ENCODE measurements at regions not wholly inside any gene's neighbourhood (a gene's known extent, or its start where the extent isn't known, plus 50 kb on each side); places are given as distances from the start of the nearest gene placed in this dataset.
"Not testable (repeated sequence)": the region's sequence is repeated elsewhere in the genome, so short reads cannot be mapped to it uniquely, and the experiment has no call there.

GRCh38 chrX:20680998-20681397, 414.3 kb upstream of the RPS6KA3 start:
- no peak for DNase-seq
- CTCF ChIA-PET = no interaction called here
- H3K4me1 Mint-ChIP-seq (ENCODE audit: low read depth) = no peaks in the 10 kb centered on the region
- no peak for ATAC-seq
- H3K36me3 Mint-ChIP-seq (ENCODE audit: low read depth) = no peaks in the 10 kb centered on the region
- no peak overlapping the region for H3K4me3 Mint-ChIP-seq
- H3K27ac Mint-ChIP-seq = no peak overlapping the region
- no peaks in the 10 kb centered on the region for H3K9me3 Mint-ChIP-seq (ENCODE audit: insufficient read depth)
- POLR2A ChIA-PET = no interaction called here
- peaks cover 5% of the 10 kb centered on the region for H3K27me3 Mint-ChIP-seq (ENCODE audit: low read depth)

- no peaks in the 10 kb centered on the region for H3K4me1 Mint-ChIP-seq (ENCODE audit: low read depth)
- H3K9me3 Mint-ChIP-seq (ENCODE audit: insufficient read depth) = no peaks in the 10 kb centered on the region
- ATAC-seq (no peak), DNase-seq (no peak)
- H3K27me3 Mint-ChIP-seq (ENCODE audit: low read depth) = no peaks in the 10 kb centered on the region
- POLR2A ChIA-PET = no interaction called here
- H3K4me3 Mint-ChIP-seq = no peak overlapping the region
- H3K36me3 Mint-ChIP-seq (ENCODE audit: low read depth) = no peaks in the 10 kb centered on the region
- CTCF ChIA-PET = no interaction called here
- no peak overlapping the region for H3K27ac Mint-ChIP-seq
Measured at GRCh38 chrX:20672476-20672875, 405.8 kb upstream of the RPS6KA3 start.

DNA sequence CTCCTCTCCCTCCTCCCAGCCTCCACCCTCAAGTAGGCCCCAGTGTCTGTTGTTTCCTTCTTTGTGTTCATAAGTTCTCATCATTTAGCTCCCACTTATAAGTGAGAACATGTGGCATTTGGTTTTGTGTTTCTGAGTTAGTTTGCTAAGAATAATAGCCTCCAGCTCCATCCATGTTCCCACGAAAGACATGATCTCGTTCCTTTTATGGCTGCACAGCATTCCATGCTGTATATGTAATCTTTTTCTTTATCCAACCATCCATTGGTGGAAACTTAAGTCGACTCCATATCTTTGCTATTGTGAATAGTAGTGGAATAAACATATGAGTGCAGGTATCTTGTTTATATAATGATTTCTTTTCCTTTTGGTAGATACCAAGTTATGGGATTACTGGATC, 405.0 kb upstream of the RPS6KA3 start:
- ATAC-seq; DNase-seq; POLR2A ChIA-PET; H3K9me3 Mint-ChIP-seq (ENCODE audit: insufficient read depth); H3K27me3 Mint-ChIP-seq (ENCODE audit: low read depth); H3K4me3 Mint-ChIP-seq; H3K27ac Mint-ChIP-seq; CTCF ChIA-PET; H3K36me3 Mint-ChIP-seq (ENCODE audit: low read depth); H3K4me1 Mint-ChIP-seq (ENCODE audit: low read depth): not testable (repeated sequence)

- Mint-ChIP-seq H3K36me3 (ENCODE audit: low read depth) (no peaks in the 10 kb centered on the region), H3K4me3 (no peak overlapping the region), H3K4me1 (ENCODE audit: low read depth) (no peaks in the 10 kb centered on the region), H3K27me3 (ENCODE audit: low read depth) (no peaks in the 10 kb centered on the region), H3K9me3 (ENCODE audit: insufficient read depth) (no peaks in the 10 kb centered on the region), H3K27ac (no peak overlapping the region)
- POLR2A ChIA-PET = no interaction called here
- CTCF ChIA-PET = no interaction called here
- ATAC-seq (no peak), DNase-seq (no peak)
Measured at GRCh38 chrX:20670611-20671010, 403.9 kb upstream of the RPS6KA3 start.

- ChIA-PET POLR2A (no interaction called here), CTCF (no interaction called here)
- H3K9me3 Mint-ChIP-seq (ENCODE audit: insufficient read depth) = no peaks in the 10 kb centered on the region
- H3K27me3 Mint-ChIP-seq (ENCODE audit: low read depth) = no peaks in the 10 kb centered on the region
- no peak overlapping the region for H3K4me3 Mint-ChIP-seq
- H3K36me3 Mint-ChIP-seq (ENCODE audit: low read depth) = no peaks in the 10 kb centered on the region
- H3K4me1 Mint-ChIP-seq (ENCODE audit: low read depth) = no peaks in the 10 kb centered on the region
- ATAC-seq (no peak), DNase-seq (no peak)
- no peak overlapping the region for H3K27ac Mint-ChIP-seq
Measured at GRCh38 chrX:20668550-20668949, 401.8 kb upstream of the RPS6KA3 start.

GRCh38 chrX:20666331-20666730, 399.6 kb upstream of the RPS6KA3 start:
- no peaks in the 10 kb centered on the region for H3K9me3 Mint-ChIP-seq (ENCODE audit: insufficient read depth)
- DNase-seq (no peak), ATAC-seq (no peak)

GRCh38 chrX:20665481-20665880, 398.8 kb upstream of the RPS6KA3 start:
- Mint-ChIP-seq H3K4me3 (no peak overlapping the region), H3K27ac (no peak overlapping the region), H3K4me1 (ENCODE audit: low read depth) (no peaks in the 10 kb centered on the region), H3K36me3 (ENCODE audit: low read depth) (no peaks in the 10 kb centered on the region), H3K9me3 (ENCODE audit: insufficient read depth) (no peaks in the 10 kb centered on the region), H3K27me3 (ENCODE audit: low read depth) (no peaks in the 10 kb centered on the region)
- POLR2A ChIA-PET = no interaction called here
- no peak for DNase-seq
- CTCF ChIA-PET = no interaction called here
- no peak for ATAC-seq

More at GRCh38 chrX:20666331-20666730, 399.6 kb upstream of the RPS6KA3 start:
- CTCF ChIA-PET = no interaction called here
- Mint-ChIP-seq H3K36me3 (ENCODE audit: low read depth) (no peaks in the 10 kb centered on the region), H3K27me3 (ENCODE audit: low read depth) (no peaks in the 10 kb centered on the region), H3K4me1 (ENCODE audit: low read depth) (no peaks in the 10 kb centered on the region), H3K27ac (no peak overlapping the region), H3K4me3 (no peak overlapping the region)
- POLR2A ChIA-PET = no interaction called here

- ATAC-seq (no peak), DNase-seq (no peak)
- Mint-ChIP-seq H3K4me3 (no peak overlapping the region), H3K36me3 (ENCODE audit: low read depth) (no peaks in the 10 kb centered on the region), H3K27ac (no peak overlapping the region), H3K27me3 (ENCODE audit: low read depth) (no peaks in the 10 kb centered on the region), H3K4me1 (ENCODE audit: low read depth) (no peaks in the 10 kb centered on the region), H3K9me3 (ENCODE audit: insufficient read depth) (no peaks in the 10 kb centered on the region)
- CTCF ChIA-PET = no interaction called here
- POLR2A ChIA-PET = no interaction called here
Measured at GRCh38 chrX:20664774-20665173, 398.1 kb upstream of the RPS6KA3 start.

DNA sequence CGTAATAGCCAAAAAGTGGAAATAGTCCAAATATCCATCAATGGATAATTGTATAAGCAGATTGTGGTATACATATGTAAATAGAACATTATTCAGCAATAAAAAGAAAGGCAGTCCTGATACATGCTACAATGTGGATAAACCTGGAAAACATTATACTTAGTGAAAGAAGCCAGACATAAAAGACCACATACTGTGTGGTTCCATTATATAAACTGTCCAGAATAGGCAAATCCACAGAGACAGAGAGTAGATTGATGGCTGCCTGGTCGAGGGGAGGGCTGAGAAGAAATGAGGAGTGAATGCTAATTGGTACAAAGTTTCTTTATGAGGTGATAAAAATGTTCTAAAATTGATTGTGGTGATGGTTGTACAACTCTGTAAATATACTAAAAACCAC, 397.4 kb upstream of the RPS6KA3 start:
- Mint-ChIP-seq H3K36me3 (ENCODE audit: low read depth) (no peaks in the 10 kb centered on the region), H3K27ac (no peak overlapping the region), H3K4me3 (no peak overlapping the region), H3K9me3 (ENCODE audit: insufficient read depth) (no peaks in the 10 kb centered on the region), H3K4me1 (ENCODE audit: low read depth) (no peaks in the 10 kb centered on the region), H3K27me3 (ENCODE audit: low read depth) (no peaks in the 10 kb centered on the region)
- no peak for ATAC-seq
- ChIA-PET CTCF (no interaction called here), POLR2A (no interaction called here)
- DNase-seq = no peak

GRCh38 chrX:20663336-20663735, 396.6 kb upstream of the RPS6KA3 start:
- ATAC-seq = no peak
- no peaks in the 10 kb centered on the region for H3K4me1 Mint-ChIP-seq (ENCODE audit: low read depth)
- H3K27me3 Mint-ChIP-seq (ENCODE audit: low read depth) = no peaks in the 10 kb centered on the region

DNA sequence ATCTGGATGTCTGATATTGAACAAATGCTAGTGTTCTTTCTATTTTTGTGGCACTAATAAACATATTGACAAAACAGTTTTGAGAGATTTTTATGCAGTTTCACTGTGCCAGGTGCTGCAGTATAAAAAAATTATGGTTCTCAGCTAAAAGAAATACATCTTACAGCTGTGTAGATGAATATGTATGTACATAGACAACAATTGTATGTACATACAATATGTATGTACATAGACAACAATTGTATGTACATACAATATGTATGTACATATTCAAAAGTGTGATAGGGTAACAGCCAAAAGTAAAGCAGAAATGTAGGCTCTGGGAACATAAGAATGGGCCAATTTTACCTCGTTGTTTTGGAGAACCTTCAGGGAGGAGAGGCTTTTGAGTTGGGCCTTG, 390.0 kb upstream of the RPS6KA3 start:
- no peaks in the 10 kb centered on the region for H3K27me3 Mint-ChIP-seq (ENCODE audit: low read depth)
- H3K36me3 Mint-ChIP-seq (ENCODE audit: low read depth) = no peaks in the 10 kb centered on the region
- no peaks in the 10 kb centered on the region for H3K9me3 Mint-ChIP-seq (ENCODE audit: insufficient read depth)
- no peak overlapping the region for H3K4me3 Mint-ChIP-seq
- POLR2A ChIA-PET = no interaction called here
- no peaks in the 10 kb centered on the region for H3K4me1 Mint-ChIP-seq (ENCODE audit: low read depth)
- CTCF ChIA-PET = no interaction called here
- no peak overlapping the region for H3K27ac Mint-ChIP-seq
- no peak for ATAC-seq
- DNase-seq = no peak

More at GRCh38 chrX:20663336-20663735, 396.6 kb upstream of the RPS6KA3 start:
- no peak overlapping the region for H3K4me3 Mint-ChIP-seq
- POLR2A ChIA-PET = no interaction called here
- no peaks in the 10 kb centered on the region for H3K36me3 Mint-ChIP-seq (ENCODE audit: low read depth)
- H3K27ac Mint-ChIP-seq = no peak overlapping the region
- CTCF ChIA-PET = no interaction called here
- no peak for DNase-seq
- H3K9me3 Mint-ChIP-seq (ENCODE audit: insufficient read depth) = no peaks in the 10 kb centered on the region

- CTCF ChIA-PET = no interaction called here
- Mint-ChIP-seq H3K36me3 (ENCODE audit: low read depth) (no peaks in the 10 kb centered on the region), H3K27ac (no peak overlapping the region), H3K4me3 (no peak overlapping the region), H3K9me3 (ENCODE audit: insufficient read depth) (no peaks in the 10 kb centered on the region), H3K4me1 (ENCODE audit: low read depth) (no peaks in the 10 kb centered on the region), H3K27me3 (ENCODE audit: low read depth) (no peaks in the 10 kb centered on the region)
- ATAC-seq (no peak), DNase-seq (no peak)
- POLR2A ChIA-PET = no interaction called here
Measured at GRCh38 chrX:20654596-20655106, 387.9 kb upstream of the RPS6KA3 start.

- no peaks in the 10 kb centered on the region for H3K9me3 Mint-ChIP-seq (ENCODE audit: insufficient read depth)
- H3K27me3 Mint-ChIP-seq (ENCODE audit: low read depth) = no peaks in the 10 kb centered on the region
- no peak overlapping the region for H3K27ac Mint-ChIP-seq
- POLR2A ChIA-PET = no interaction called here
- H3K4me3 Mint-ChIP-seq = no peak overlapping the region
- CTCF ChIA-PET = no interaction called here
- H3K4me1 Mint-ChIP-seq (ENCODE audit: low read depth) = no peaks in the 10 kb centered on the region
- no peak for DNase-seq
- ATAC-seq = no peak
- no peaks in the 10 kb centered on the region for H3K36me3 Mint-ChIP-seq (ENCODE audit: low read depth)
Measured at GRCh38 chrX:20653070-20653469, 386.4 kb upstream of the RPS6KA3 start.

All from activated CD8-positive, alpha-beta T cell treated with anti-CD3 and anti-CD28 coated beads, Interleukin-2, amount 10 ng/mL, durations not matched to agents 7 days and 5 days (primary cell).